NB4 (cell line): ENCODE measurements at regions not wholly inside any gene's neighbourhood (a gene's known extent, or its start where the extent isn't known, plus 50 kb on each side); places are given as distances from the start of the nearest gene placed in this dataset.

Source experiments
- POLR2A ChIP-seq: IDR thresholded peaks from 2 replicates; pipeline ENCODE4 v1.6.1; 2011; ENCODE audit warnings: mild to moderate bottlenecking; ENCODE audit not compliant: insufficient read length; ENCODE audit errors: extremely low read depth
- TF ChIP-seq, protein P1 (sequence below): IDR thresholded peaks from one replicate; pipeline ENCODE4 v1.5.1; 2012; ENCODE audit warnings: low read depth, low read length
- TF ChIP-seq, protein P2 (sequence below): IDR thresholded peaks from 2 replicates; pipeline ENCODE4 v1.6.1; 2011; ENCODE audit warnings: low read depth, low read length

DNA sequence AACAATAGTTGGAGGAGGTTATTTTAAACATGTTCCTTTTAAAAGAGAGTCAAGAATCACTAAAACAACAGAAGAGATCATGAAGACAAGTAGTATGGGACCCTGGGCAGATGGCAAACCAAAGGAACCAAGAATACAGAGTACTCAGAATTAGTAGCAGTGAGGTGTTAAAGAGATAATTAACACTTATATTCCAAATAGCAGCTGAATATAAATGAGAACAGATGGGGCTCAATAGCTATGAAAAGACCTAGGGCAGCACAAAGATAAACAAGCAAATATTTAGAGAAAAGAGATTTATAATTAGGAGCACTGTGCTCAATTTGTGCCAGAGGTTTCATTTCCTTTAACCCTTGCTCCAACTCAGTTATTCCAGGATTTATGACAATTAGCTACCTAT is 159.1 kb downstream of the FAM114A2 start:
- no peak for TF ChIP-seq POLR2A
- TF ChIP-seq, protein P1, sequence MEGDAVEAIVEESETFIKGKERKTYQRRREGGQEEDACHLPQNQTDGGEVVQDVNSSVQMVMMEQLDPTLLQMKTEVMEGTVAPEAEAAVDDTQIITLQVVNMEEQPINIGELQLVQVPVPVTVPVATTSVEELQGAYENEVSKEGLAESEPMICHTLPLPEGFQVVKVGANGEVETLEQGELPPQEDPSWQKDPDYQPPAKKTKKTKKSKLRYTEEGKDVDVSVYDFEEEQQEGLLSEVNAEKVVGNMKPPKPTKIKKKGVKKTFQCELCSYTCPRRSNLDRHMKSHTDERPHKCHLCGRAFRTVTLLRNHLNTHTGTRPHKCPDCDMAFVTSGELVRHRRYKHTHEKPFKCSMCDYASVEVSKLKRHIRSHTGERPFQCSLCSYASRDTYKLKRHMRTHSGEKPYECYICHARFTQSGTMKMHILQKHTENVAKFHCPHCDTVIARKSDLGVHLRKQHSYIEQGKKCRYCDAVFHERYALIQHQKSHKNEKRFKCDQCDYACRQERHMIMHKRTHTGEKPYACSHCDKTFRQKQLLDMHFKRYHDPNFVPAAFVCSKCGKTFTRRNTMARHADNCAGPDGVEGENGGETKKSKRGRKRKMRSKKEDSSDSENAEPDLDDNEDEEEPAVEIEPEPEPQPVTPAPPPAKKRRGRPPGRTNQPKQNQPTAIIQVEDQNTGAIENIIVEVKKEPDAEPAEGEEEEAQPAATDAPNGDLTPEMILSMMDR = no peak
- TF ChIP-seq, protein P2, sequence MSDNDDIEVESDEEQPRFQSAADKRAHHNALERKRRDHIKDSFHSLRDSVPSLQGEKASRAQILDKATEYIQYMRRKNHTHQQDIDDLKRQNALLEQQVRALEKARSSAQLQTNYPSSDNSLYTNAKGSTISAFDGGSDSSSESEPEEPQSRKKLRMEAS = no peak
